Gastrocnemius medialis (tissue), 4 donors: ENCODE measurements at regions not wholly inside any gene's neighbourhood (a gene's known extent, or its start where the extent isn't known, plus 50 kb on each side); places are given as distances from the start of the nearest gene placed in this dataset.

ENCODE experiments used
- ATAC-seq, 2 donors: fragments of 150-250 bp; one replicate each; pipeline ENCODE4 v1.9.1; 2016
- DNase-seq, 2 donors: peaks; one replicate each; pipeline ENCODE4 v3.0.0-alpha.2; 2019
- H3K27ac ChIP-seq, 4 donors: fragments of 200-600 bp; sonication (generic); 1 replicate in 1 of 4; 2 replicates in 3 of 4; pipeline ENCODE4 v1.5.1; 2016 to 2018; ENCODE audit warnings: mild to moderate bottlenecking in 2 of 4, moderate library complexity in 1 of 4
- H3K27me3 ChIP-seq, 3 donors: fragments of 200-600 bp; sonication (generic) in 2 of 3; 1 replicate in 1 of 3; 2 replicates in 2 of 3; pipeline versions ENCODE4 v1.5.1 to v1.6.0; 2016 to 2019; ENCODE audit warnings: mild to moderate bottlenecking in 1 of 3, moderate library complexity in 1 of 3
- H3K36me3 ChIP-seq, 2 donors: fragments of 200-600 bp; sonication (generic) in 1 of 2; one replicate each; pipeline ENCODE4 v1.5.1; 2017 to 2018
- H3K4me1 ChIP-seq, 2 donors: fragments of 200-600 bp; sonication (generic) in 1 of 2; one replicate each; pipeline ENCODE4 v1.5.1; 2016 to 2017; ENCODE audit warnings: mild to moderate bottlenecking in 2 of 2
- H3K4me3 ChIP-seq, 4 donors: fragments of 200-600 bp; sonication (generic) in 3 of 4; 1 replicate in 1 of 4; 2 replicates in 3 of 4; pipeline ENCODE4 v1.5.1; 2016 to 2019; ENCODE audit warnings: mild to moderate bottlenecking in 2 of 4
- H3K9me3 ChIP-seq, 3 donors: fragments of 200-600 bp; sonication (generic) in 2 of 3; 1 replicate in 1 of 3; 2 replicates in 2 of 3; pipeline ENCODE4 v1.5.1; 2016 to 2019
- POLR2A ChIP-seq, 2 donors: fragments of 450-650 bp; IDR thresholded peaks; one replicate each; pipeline ENCODE4 v1.6.1; 2017; ENCODE audit warnings: antibody characterized with exemption in 2 of 2, mild to moderate bottlenecking in 2 of 2, moderate library complexity in 2 of 2
- in situ Hi-C, 4 donors: fragments of 200-750 bp; cut with MboI; loops; one replicate each; pipeline versions ENCODE4 v1.15.0 to v1.8.0; 2017; ENCODE audit warnings: low sequenced_read_pairs in 4 of 4
- intact Hi-C: fragments of 100-400 bp; cut with DNase I; formaldehyde crosslinking; loops from one replicate; pipeline ENCODE4 v1.15.1; 2023; ENCODE audit warnings: low total_unique reads
- TF ChIP-seq, protein P1 (sequence below), 5 experiments: fragments of 450-650 bp in 3 of 5; fragments of 200-600 bp in 2 of 5; sonication (generic) in 2 of 5; IDR thresholded peaks in 4 of 5; conservative IDR thresholded peaks in 1 of 5; 1 replicate in 4 of 5; 2 replicates in 1 of 5; pipeline ENCODE4 v1.5.1; 2016 to 2019; ENCODE audit warnings: antibody characterized with exemption in 5 of 5, mild to moderate bottlenecking in 3 of 5, moderate library complexity in 3 of 5

DNA sequence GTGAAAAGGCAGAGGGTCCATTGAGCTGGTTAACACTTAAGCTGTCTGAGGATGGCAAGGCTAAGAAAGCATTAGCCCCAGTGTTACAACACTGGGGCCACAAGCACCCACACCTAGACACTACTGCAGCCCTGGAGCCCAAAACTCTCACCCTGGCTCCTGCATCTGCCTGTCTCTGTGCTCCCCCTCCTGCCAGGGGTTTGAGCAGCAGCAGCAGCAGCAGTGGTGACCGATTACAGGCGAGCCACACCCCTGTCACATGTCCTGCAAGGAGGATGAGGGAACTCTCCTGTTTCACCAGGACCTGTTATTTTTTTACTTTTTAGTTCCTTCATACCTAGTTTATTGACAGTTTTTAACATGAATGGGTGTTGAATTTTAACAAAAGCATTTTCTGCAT lies 326.7 kb upstream of the MAP2 start:
- no peaks in the 10 kb centered on the region for H3K27me3 ChIP-seq
- H3K9me3 ChIP-seq, result no peaks in the 10 kb centered on the region
- ATAC-seq (no peak), DNase-seq (no peak)
- no peaks in the 10 kb centered on the region for H3K4me1 ChIP-seq
- no peaks in the 10 kb centered on the region for H3K36me3 ChIP-seq
- in situ Hi-C loops, result no loop called here
- TF ChIP-seq POLR2A (IDR thresholded peaks at IDR 0.05), result no peak
- TF ChIP-seq, protein P1, sequence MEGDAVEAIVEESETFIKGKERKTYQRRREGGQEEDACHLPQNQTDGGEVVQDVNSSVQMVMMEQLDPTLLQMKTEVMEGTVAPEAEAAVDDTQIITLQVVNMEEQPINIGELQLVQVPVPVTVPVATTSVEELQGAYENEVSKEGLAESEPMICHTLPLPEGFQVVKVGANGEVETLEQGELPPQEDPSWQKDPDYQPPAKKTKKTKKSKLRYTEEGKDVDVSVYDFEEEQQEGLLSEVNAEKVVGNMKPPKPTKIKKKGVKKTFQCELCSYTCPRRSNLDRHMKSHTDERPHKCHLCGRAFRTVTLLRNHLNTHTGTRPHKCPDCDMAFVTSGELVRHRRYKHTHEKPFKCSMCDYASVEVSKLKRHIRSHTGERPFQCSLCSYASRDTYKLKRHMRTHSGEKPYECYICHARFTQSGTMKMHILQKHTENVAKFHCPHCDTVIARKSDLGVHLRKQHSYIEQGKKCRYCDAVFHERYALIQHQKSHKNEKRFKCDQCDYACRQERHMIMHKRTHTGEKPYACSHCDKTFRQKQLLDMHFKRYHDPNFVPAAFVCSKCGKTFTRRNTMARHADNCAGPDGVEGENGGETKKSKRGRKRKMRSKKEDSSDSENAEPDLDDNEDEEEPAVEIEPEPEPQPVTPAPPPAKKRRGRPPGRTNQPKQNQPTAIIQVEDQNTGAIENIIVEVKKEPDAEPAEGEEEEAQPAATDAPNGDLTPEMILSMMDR (IDR thresholded peaks at IDR 0.05 in 4 of 5, conservative IDR thresholded peaks at IDR 0.05 in 1 of 5), result no peak
- no peak overlapping the region for H3K27ac ChIP-seq
- H3K4me3 ChIP-seq, result no peak overlapping the region
- intact Hi-C loops, result no loop called here

DNA sequence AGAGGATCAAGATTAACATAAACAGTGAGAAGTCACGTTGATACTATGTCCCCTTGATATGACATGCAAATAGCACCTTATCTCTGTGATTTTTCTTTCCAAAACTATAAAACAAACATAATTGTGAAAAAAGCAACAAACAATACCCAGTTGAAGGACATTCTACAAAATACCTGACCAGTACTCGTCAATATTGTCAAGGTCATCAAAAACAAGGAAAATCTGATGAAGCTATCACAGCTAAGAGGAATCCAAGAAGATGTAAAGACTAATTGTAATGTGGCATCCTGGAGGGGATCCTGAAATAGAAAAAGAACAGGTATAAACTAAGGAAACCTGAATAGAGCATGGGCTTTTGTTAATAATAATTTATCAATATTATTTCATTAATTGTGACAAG lies 321.5 kb upstream of the MAP2 start:
- no peak for ATAC-seq
- TF ChIP-seq, protein P1 (IDR thresholded peaks at IDR 0.05 in 4 of 5, conservative IDR thresholded peaks at IDR 0.05 in 1 of 5), result no peak
- TF ChIP-seq POLR2A (IDR thresholded peaks at IDR 0.05), result no peak
- Histone ChIP-seq H3K36me3 (no peaks in the 10 kb centered on the region), H3K9me3 (no peaks in the 10 kb centered on the region), H3K27me3 (no peaks in the 10 kb centered on the region), H3K27ac (no peak overlapping the region), H3K4me3 (no peak overlapping the region), H3K4me1 (no peaks in the 10 kb centered on the region)
- no peak for DNase-seq
- intact Hi-C loops (no loop called here), in situ Hi-C loops (no loop called here)

DNA sequence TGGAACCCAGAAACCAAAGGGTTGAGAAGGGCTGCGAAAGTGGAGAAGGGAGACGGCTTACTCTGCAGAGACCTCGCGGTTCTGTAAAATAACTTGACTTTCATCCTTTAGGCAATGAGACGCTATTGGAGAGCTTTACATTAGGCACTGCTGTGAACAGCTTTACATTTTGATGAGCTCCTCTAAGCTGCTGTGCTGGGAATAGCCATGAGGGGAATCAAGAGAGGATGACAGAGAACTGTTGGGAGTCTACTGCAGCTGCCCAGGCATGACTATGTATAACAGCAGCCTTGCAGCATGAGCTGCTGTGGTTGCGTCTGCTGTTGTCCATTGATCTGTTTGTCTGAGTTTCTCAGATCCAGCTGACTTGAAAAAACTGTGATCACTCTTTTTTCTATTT lies 310.8 kb upstream of the MAP2 start:
- in situ Hi-C loops (no loop called here), intact Hi-C loops (no loop called here)
- Histone ChIP-seq H3K27me3 (no peaks in the 10 kb centered on the region), H3K9me3 (no peaks in the 10 kb centered on the region), H3K36me3 (no peaks in the 10 kb centered on the region), H3K27ac (no peak overlapping the region), H3K4me3 (no peak overlapping the region), H3K4me1 (no peaks in the 10 kb centered on the region)
- no peak for ATAC-seq
- TF ChIP-seq, protein P1 (IDR thresholded peaks at IDR 0.05 in 4 of 5, conservative IDR thresholded peaks at IDR 0.05 in 1 of 5), result no peak
- TF ChIP-seq POLR2A (IDR thresholded peaks at IDR 0.05), result no peak
- no peak for DNase-seq

DNA sequence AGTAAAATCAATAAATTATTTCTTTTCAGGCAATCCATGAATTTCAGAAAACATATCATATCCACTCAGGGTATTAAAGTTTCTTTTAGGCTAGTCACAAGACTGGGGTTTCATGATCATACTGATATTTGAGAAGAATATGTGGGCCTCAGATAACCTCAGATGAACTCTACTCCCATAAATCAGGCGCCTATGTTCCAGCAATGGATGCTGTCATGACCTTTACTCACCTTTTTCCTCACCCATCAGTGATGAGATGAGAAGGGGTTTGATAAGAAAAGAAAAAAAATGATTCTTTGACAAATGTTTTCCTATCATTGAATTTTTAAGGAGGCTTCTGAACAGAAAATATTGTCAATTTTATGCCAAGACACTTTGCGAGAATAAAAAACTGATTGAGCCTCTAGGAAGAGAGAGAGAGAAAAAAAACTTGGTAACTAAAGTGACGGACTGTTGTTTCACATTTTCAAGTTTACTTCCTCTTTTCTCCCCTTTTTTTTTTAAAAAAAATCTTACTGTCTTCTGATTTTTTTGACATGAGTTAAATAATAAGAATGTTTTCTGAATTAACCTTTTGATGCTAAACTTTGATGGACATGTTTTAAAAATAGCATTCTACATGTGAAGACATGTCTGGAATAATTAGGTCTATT lies 309.1 kb upstream of the MAP2 start:
- TF ChIP-seq POLR2A (IDR thresholded peaks at IDR 0.05), result no peak
- no peak for ATAC-seq

DNA sequence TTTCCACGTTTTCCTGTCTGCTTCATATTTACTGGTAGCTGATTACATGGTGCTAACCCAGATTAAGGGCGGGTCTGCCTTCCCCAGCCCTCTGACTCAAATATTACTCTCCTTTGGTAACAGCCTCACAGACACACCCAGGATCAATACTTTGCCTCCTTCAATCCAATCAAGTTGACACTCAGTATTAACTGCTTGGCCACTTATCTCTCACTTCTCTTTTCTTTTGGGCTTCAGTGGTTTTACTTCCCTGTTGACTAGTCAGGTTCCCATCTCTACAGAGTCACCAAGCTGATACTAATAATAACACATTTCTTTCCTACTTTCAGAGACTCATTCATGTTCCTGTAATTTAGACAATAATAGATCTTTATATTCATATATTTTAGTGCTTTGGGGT lies 302.2 kb upstream of the MAP2 start:
- H3K9me3 ChIP-seq, result no peaks in the 10 kb centered on the region
- H3K27me3 ChIP-seq, result no peaks in the 10 kb centered on the region
- no peak for ATAC-seq
- H3K4me3 ChIP-seq, result no peak overlapping the region
- no peaks in the 10 kb centered on the region for H3K4me1 ChIP-seq
- TF ChIP-seq POLR2A (IDR thresholded peaks at IDR 0.05), result no peak
- no peak overlapping the region for H3K27ac ChIP-seq
- H3K36me3 ChIP-seq, result no peaks in the 10 kb centered on the region
- no peak for DNase-seq
- intact Hi-C loops, result no loop called here
- in situ Hi-C loops, result no loop called here

More for the DNA sequence above, 309.1 kb upstream of the MAP2 start:
- in situ Hi-C loops (no loop called here), intact Hi-C loops (no loop called here)
- no peak overlapping the region for H3K27ac ChIP-seq
- DNase-seq, result no peak
- no peaks in the 10 kb centered on the region for H3K4me1 ChIP-seq
- no peaks in the 10 kb centered on the region for H3K27me3 ChIP-seq
- H3K36me3 ChIP-seq, result no peaks in the 10 kb centered on the region
- no peaks in the 10 kb centered on the region for H3K9me3 ChIP-seq
- H3K4me3 ChIP-seq, result no peak overlapping the region

DNA sequence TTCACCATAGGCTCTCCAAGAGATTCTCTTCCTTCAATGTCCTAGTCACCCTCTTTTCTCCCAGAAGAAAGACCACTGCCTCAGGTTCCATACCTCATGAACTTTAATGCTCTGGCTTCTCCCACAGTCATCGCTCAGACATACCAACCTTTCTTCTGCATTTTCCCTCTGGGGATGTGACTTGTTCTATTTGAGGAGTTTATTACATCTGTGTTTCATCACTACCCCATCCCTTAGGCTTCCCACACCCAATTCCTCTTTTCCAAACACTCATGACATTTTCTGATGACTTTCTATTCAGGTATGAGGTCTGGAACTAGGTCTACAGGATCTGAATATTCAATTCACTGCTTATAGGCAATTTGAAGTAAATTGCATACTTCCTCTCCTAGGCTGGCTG lies 298.6 kb upstream of the MAP2 start:
- TF ChIP-seq, protein P1 (IDR thresholded peaks at IDR 0.05 in 4 of 5, conservative IDR thresholded peaks at IDR 0.05 in 1 of 5), result no peak
- TF ChIP-seq POLR2A (IDR thresholded peaks at IDR 0.05), result no peak
- no peak for ATAC-seq
- intact Hi-C loops, result no loop called here
- Histone ChIP-seq H3K4me1 (no peaks in the 10 kb centered on the region), H3K9me3 (no peaks in the 10 kb centered on the region), H3K36me3 (no peaks in the 10 kb centered on the region), H3K27me3 (no peaks in the 10 kb centered on the region), H3K4me3 (no peak overlapping the region), H3K27ac (no peak overlapping the region)
- in situ Hi-C loops, result no loop called here
- no peak for DNase-seq
